HG03039 (cell line): ENCODE measurements at regions not wholly inside any gene's neighbourhood (a gene's known extent, or its start where the extent isn't known, plus 50 kb on each side); places are given as distances from the start of the nearest gene placed in this dataset.

Experiments used
- ATAC-seq: cut with Tn5 transposase; IDR thresholded peaks from one replicate; pipeline ENCODE4 v1.9.1; 2021; ENCODE audit warnings: mild to moderate bottlenecking, moderate library complexity; ENCODE audit not compliant: unreplicated experiment

GRCh38 chr6:155740781-155741399 lies 285.3 kb upstream of the NOX3 start:
- ATAC-seq, result no peak

DNA sequence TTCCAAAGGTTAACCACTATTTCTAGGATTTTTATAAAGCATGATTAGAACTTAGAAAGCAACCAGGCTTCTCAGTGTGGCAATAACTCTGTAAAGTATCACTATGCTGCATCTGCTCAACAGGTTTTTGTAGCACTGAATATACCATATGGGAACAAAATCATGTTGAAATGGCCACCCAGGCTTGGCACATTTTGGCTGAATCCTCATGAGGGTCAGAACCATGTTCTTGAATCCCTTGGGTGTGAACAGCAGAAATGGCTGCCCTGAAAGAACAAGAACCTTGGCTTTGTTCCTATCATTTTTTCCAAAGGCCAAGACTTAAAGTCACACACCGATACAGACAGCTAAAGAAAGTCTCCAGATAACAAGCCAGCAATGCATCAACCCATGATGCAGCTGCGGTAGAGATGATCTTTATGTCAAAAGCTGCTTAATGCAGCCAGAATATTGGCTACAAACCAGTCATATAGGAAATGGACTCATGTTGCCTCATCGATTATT lies 283.0 kb upstream of the NOX3 start:
- ATAC-seq, result no peak

- ATAC-seq, result no peak
Measured at GRCh38 chr6:155717374-155717773, 261.7 kb upstream of the NOX3 start.

GRCh38 chr6:155710704-155711103 lies 255.1 kb upstream of the NOX3 start:
- ATAC-seq, result no peak

DNA sequence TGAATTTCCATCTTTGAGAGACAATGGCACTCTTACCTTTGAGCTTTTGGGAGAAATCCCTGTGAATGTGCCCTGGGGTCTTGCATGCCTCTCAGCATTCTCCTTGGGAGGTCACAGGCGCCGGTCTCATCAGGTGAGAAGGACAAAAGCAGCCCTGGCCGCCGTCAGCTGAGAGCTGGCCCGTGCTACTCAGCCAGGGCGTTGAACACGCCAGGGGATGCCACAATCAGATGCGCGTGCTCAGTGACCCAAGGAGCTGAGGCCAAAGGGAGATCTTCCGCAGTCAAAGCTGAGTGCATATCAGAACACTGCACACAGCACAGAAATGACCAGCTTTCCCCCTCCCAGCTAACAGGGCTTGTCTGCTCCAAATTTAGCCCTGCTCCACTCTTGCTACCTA lies 253.6 kb upstream of the NOX3 start:
- ATAC-seq, result no peak

- no peak for ATAC-seq
Measured at GRCh38 chr6:155708100-155708499, 252.5 kb upstream of the NOX3 start.

DNA sequence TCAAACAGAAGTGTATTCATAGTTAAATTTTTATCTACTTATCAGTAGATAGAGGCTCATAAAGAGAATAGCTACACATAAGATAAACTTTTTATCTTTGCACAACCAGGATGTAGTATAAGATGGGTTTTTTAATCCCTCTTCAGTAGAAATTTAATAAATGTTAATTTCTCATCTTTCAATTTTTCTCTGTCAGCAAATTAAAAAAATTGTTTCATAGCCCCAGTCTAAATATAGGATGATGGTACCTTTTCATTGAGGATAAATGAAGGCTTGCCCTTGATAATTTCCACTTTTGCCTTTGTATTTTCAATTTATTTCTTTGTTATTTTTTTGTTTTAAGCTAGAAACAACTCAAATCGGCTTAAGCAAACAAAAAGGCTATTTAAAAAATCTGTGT lies 251.2 kb upstream of the NOX3 start:
- no peak for ATAC-seq

- ATAC-seq, result no peak
Measured at GRCh38 chr6:155706341-155706740, 250.7 kb upstream of the NOX3 start.

DNA sequence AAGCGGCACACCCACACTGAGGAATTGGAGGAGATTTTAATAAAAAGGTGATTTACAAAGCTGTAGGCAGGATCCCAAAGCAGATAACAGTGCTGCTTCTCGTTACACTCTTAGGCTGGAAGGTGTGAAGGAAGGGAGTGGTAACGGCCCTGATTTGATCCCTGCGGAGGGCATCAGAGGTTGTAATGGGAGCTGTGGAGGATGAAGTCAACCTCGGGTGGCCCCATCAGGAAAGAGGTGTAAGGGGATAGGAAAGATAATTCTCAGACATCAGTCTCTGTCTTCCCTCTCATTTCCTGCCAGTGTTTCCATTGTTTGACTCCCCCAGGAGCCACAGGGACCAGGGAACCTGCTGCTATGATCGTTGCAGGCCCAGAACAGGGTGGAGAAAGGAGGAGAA lies 245.7 kb upstream of the NOX3 start:
- no peak for ATAC-seq

GRCh38 chr6:155695495-155695894 lies 239.9 kb upstream of the NOX3 start:
- ATAC-seq, result no peak

- no peak for ATAC-seq
Measured at GRCh38 chr6:155694419-155694790, 238.8 kb upstream of the NOX3 start.

DNA sequence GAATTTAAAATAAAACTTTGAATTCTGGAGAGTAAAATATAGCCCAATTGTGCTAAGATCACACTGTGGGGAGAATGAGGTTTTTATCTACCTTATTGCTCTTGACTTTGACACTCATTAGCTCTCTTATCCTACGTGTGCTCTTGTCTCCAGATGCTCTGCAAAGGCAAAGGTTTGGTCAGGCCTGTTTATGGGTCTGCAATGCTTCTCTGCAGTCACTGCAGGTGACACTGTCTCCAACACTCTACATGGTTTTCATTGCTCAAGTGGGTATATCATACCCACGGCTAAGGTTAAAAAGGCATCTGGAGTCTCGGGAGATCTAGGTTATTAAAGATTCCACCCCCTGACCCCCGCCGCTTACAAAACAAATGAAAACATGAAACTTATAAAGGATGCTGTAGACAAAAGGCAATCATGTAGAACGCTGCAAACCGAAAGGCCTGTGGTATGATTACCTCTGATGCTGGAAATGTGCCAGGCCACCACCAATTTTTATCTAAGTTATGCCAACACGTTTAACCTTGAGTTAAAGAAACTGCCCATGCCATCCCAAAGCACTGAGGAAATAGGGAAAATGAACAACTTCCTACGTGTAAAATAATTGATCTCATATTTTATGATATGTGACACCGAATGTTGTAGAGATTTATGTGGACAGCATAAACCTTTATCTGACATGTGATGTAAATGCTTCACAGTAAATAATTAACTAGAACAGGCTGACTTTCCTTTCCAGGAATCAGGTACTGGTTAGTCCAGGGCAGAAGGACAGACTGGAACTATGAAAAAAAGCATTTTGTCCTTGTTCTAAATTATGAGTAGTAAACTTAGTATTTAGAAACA lies 238.2 kb upstream of the NOX3 start:
- no peak for ATAC-seq

- ATAC-seq, result no peak
Measured at GRCh38 chr6:155690820-155691219, 235.2 kb upstream of the NOX3 start.

- ATAC-seq, result no peak
Measured at GRCh38 chr6:155687645-155688044, 232.0 kb upstream of the NOX3 start.

- no peak for ATAC-seq
Measured at GRCh38 chr6:155684416-155685196, 229.0 kb upstream of the NOX3 start.

DNA sequence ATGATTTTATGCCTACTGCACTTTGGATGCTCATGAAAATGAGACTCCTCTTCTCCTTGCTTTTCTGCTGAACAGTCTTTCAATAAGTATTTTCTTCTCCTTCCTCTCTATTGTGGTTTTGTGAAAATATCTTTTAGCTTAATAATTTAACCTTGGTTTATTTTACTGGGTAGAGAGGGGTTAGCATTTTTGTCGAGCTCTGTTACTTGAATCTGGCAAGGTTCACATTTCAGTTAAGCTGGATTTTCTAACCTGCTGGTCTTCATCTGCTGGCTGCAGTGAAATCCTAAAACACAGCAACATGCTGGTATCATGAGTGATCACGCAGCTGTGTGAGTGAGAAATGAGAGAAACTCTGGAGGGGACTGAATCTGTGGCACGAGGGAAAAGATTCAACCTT lies 222.7 kb upstream of the NOX3 start:
- no peak for ATAC-seq

DNA sequence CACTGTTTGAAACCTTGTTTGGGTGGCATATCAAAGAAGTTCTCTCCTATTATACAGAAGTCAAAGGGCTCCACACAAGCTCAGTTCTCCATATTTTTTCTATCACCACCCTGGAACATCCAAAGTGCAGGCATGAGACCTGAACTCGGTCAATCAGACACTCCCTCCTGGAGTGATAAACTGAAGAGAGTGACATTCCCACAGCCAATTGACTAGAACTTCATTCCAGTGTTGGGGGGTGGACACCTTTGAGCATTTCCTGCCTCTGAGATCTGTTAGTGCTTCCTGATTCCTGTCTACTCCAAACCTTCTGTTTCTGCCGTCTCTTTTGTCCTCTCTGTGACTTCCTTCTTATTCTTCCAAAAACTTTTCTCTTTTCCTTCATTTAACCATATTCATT lies 220.7 kb upstream of the NOX3 start:
- ATAC-seq, result no peak

GRCh38 chr6:155670655-155671054 lies 215.0 kb upstream of the NOX3 start:
- ATAC-seq, result no peak

- ATAC-seq, result no peak
Measured at GRCh38 chr6:155660251-155660977, 204.8 kb upstream of the NOX3 start.

DNA sequence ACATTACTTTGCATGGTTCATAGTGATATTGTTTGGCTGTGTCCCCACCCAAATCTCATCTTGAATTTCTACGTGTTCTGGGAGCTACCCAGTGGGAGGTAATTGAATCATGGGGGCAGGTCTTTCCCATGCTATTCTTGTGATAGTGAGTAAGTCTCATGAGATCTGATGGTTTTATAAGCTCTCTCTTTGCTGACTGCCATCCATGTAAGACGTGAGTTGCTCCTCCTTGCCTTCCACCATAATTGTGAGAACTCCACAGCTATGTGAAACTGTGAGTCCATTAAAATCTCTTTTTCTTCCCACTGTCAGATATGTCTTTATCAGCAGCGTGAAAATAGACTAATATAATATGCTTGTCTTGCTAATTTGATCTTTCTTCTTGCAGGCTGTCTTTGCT lies 200.4 kb upstream of the NOX3 start:
- ATAC-seq, result no peak

- no peak for ATAC-seq
Measured at GRCh38 chr6:155654474-155654873, 198.8 kb upstream of the NOX3 start.
